Left lung (tissue), 4 donors: ENCODE measurements at regions not wholly inside any gene's neighbourhood (a gene's known extent, or its start where the extent isn't known, plus 50 kb on each side); places are given as distances from the start of the nearest gene placed in this dataset.

Experiments
- ATAC-seq: fragments of 200-7000 bp; cut with Tn5 transposase; one replicate; pipeline ENCODE4 v1.9.1; 2020; ENCODE audit warnings: moderate library complexity
- DNase-seq, 4 donors: peaks; one replicate each; pipeline ENCODE4 v3.0.0-alpha.2; 2013 to 2020
- H3K27ac ChIP-seq, 2 donors: fragments of 200-600 bp; sonication (generic) in 1 of 2; one replicate each; pipeline versions ENCODE4 v1.5.0 to v1.8.0; 2020 to 2021
- H3K27me3 ChIP-seq, 2 donors: fragments of 200-600 bp; sonication (generic) in 1 of 2; one replicate each; pipeline versions ENCODE4 v1.5.0 to v1.8.0; 2020 to 2021
- H3K36me3 ChIP-seq, 2 donors: fragments of 200-600 bp; sonication (generic) in 1 of 2; one replicate each; pipeline versions ENCODE4 v1.5.0 to v1.8.0; 2020 to 2021
- H3K4me1 ChIP-seq, 2 donors: fragments of 200-600 bp; one replicate each; pipeline ENCODE4 v1.8.0; 2021
- H3K4me3 ChIP-seq, 2 donors: fragments of 200-600 bp; sonication (generic) in 1 of 2; one replicate each; pipeline versions ENCODE4 v1.5.0 to v1.8.0; 2020 to 2021; ENCODE audit warnings: mild to moderate bottlenecking in 1 of 2
- H3K9me3 ChIP-seq, 2 donors: fragments of 200-600 bp; sonication (generic) in 1 of 2; one replicate each; pipeline versions ENCODE4 v1.5.0 to v1.8.0; 2020 to 2021
- intact Hi-C, 2 donors: fragments of 100-400 bp; cut with DNase I; formaldehyde crosslinking; loops; one replicate each; pipeline versions ENCODE4 v1.11.2 to v1.14.2; 2022
- TF ChIP-seq, protein P1 (sequence below), 2 donors: fragments of 200-600 bp; sonication (generic) in 1 of 2; IDR thresholded peaks; one replicate each; pipeline versions ENCODE4 v1.5.0 to v1.8.0; 2021; ENCODE audit warnings: antibody characterized with exemption in 2 of 2
- donor health status: DM: no; HTN: yes; CAD: no.
- donor health status: DM: no; HTN: no; CAD: no.

DNA sequence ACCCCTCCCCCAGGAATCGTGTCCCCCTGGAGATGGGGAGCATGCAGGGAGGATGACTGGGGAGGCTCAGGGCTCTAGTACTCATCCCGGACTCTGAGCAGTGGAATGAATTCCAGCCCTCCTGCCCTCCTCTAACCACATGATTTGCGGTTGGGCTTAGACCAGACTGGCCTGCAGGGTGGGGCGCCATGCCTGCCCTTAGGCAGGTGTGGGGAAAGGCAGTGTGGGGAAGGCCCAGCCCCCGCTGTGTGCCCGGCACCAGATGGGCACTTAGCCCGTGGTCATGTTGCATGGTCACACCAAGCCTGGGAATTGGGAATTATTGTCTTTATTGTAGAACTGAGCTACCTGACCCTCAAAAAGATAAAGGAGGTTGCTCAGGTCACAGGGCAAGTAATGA lies 283.8 kb downstream of the TLE3 start:
- Histone ChIP-seq H3K9me3 (no peaks in the 10 kb centered on the region), H3K4me1 (peaks cover 0 to 7% of the 10 kb centered on the region in 2 donors), H3K27ac (no peak overlapping the region), H3K4me3 (no peak overlapping the region), H3K36me3 (no peaks in the 10 kb centered on the region), H3K27me3 (peaks cover 0 to 5% of the 10 kb centered on the region in 2 donors)
- DNase-seq (no peak), ATAC-seq (no peak)
- intact Hi-C loops = no loop called here
- TF ChIP-seq, protein P1, sequence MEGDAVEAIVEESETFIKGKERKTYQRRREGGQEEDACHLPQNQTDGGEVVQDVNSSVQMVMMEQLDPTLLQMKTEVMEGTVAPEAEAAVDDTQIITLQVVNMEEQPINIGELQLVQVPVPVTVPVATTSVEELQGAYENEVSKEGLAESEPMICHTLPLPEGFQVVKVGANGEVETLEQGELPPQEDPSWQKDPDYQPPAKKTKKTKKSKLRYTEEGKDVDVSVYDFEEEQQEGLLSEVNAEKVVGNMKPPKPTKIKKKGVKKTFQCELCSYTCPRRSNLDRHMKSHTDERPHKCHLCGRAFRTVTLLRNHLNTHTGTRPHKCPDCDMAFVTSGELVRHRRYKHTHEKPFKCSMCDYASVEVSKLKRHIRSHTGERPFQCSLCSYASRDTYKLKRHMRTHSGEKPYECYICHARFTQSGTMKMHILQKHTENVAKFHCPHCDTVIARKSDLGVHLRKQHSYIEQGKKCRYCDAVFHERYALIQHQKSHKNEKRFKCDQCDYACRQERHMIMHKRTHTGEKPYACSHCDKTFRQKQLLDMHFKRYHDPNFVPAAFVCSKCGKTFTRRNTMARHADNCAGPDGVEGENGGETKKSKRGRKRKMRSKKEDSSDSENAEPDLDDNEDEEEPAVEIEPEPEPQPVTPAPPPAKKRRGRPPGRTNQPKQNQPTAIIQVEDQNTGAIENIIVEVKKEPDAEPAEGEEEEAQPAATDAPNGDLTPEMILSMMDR (IDR thresholded peaks at IDR 0.05) = no peak

DNA sequence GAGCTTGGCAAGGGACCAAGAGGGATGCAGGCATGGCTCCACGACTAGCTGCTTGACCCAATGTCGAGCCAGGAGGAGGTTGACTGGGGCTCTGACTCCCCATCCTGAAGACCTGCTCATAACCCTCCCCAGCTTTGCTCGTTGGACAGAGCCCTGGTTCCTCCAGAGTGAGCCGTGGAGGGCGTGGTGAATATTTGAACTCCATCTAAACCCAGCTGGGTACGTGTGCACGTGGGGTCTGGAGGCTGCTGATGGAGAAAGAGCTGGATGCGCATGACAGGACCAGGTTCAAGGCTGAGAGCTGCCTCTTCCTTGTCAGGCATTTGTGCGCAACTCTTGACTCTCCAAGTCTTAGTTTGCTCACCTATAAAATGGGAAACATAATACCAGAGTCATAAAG lies 282.8 kb downstream of the TLE3 start:
- no peak overlapping the region for H3K27ac ChIP-seq
- intact Hi-C loops = no loop called here
- no peak for ATAC-seq
- H3K9me3 ChIP-seq = no peaks in the 10 kb centered on the region
- TF ChIP-seq, protein P1 (IDR thresholded peaks at IDR 0.05) = no peak
- H3K4me1 ChIP-seq = no peaks in the 10 kb centered on the region
- no peak for DNase-seq
- H3K4me3 ChIP-seq = no peak overlapping the region
- peaks cover 0 to 5% of the 10 kb centered on the region in 2 donors for H3K27me3 ChIP-seq
- no peaks in the 10 kb centered on the region for H3K36me3 ChIP-seq

DNA sequence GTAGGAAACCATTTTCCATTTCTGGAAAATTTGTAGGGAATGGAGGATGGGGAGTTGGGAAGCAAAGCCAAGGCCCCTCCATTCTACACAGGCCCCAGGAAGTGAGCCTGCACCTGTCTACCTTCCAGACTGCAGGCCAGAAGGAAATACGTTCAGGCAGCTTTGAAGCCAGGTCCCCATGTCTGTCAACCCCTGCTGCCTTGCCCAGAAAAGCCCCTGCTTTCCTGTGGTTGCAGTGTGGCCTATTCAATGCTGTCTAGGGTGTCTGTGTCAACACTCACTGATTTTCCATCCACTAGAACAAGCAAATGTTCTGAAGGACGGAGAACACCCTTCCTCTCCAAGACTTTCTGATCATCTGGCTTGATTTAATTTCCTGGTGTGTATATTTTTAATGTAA lies 281.9 kb downstream of the TLE3 start:
- no peak overlapping the region for H3K4me3 ChIP-seq
- no peak overlapping the region for H3K27ac ChIP-seq
- DNase-seq (no peak), ATAC-seq (no peak)
- TF ChIP-seq, protein P1 (IDR thresholded peaks at IDR 0.05) = no peak
- H3K36me3 ChIP-seq = no peaks in the 10 kb centered on the region
- no peaks in the 10 kb centered on the region for H3K9me3 ChIP-seq
- H3K4me1 ChIP-seq = no peaks in the 10 kb centered on the region
- intact Hi-C loops = no loop called here
- peaks cover 0 to 5% of the 10 kb centered on the region in 2 donors for H3K27me3 ChIP-seq

DNA sequence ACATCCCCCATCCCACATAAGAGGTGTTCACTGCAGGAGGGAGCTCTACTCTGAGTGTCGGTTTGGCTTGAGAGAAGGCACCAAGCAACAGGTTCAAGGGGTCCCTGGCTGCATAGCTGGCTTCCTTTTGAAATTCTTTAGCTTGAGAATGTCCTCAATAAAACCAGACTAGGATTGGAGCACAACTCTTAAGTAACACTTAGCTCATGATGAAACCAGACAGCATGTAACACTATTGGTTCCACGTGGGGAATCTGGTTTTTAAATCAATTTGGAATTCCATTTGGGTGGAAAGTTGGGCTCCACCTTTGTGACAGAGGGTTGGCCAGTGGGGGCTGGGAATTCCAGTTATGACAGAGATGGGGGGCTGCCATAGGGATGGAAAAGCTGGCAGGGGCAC lies 281.2 kb downstream of the TLE3 start:
- ATAC-seq = no peak
- no peaks in the 10 kb centered on the region for H3K4me1 ChIP-seq
- no peak for DNase-seq
- no peaks in the 10 kb centered on the region for H3K9me3 ChIP-seq
- TF ChIP-seq, protein P1 (IDR thresholded peaks at IDR 0.05) = no peak
- peaks cover 0 to 5% of the 10 kb centered on the region in 2 donors for H3K27me3 ChIP-seq
- no peak overlapping the region for H3K27ac ChIP-seq
- H3K4me3 ChIP-seq = no peak overlapping the region
- no peaks in the 10 kb centered on the region for H3K36me3 ChIP-seq
- intact Hi-C loops = no loop called here

DNA sequence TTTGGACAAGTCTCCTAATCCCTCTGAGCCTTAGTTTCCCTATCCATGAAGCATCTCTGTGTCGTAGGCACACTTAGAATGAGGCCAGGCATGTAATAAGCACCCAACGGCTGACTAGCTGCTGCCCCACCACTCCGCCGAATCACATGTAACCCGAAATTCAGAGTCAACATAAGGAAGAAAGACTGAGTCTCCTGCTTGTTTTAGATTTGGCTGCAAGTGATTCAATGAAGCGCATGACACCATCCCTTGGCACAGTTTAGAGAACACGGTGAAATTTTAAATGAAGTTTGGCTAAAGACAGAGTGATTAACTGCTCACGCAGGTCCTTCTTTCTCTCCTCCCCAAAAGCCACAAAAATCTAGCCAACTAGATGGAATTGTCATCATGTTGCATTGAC lies 279.2 kb downstream of the TLE3 start:
- Histone ChIP-seq H3K9me3 (no peaks in the 10 kb centered on the region), H3K27ac (no peak overlapping the region), H3K36me3 (no peaks in the 10 kb centered on the region), H3K4me3 (no peak overlapping the region), H3K4me1 (no peaks in the 10 kb centered on the region), H3K27me3 (peaks cover 0 to 5% of the 10 kb centered on the region in 2 donors)
- intact Hi-C loops = no loop called here
- no peak for ATAC-seq
- TF ChIP-seq, protein P1 (IDR thresholded peaks at IDR 0.05) = no peak
- DNase-seq = no peak
